SK-N-DZ (cell line): ENCODE measurements at regions not wholly inside any gene's neighbourhood (a gene's known extent, or its start where the extent isn't known, plus 50 kb on each side); places are given as distances from the start of the nearest gene placed in this dataset.
"Not testable (repeated sequence)": the region's sequence is repeated elsewhere in the genome, so short reads cannot be mapped to it uniquely, and the experiment has no call there.

Experiments used
- DNase-seq: peaks from one replicate; pipeline ENCODE4 v3.0.0-alpha.2; 2015; ENCODE audit warnings: low spot score

- no peak for DNase-seq
Observed at GRCh38 chr11:110347660-110348059, 51.2 kb upstream of the RDX start.

GRCh38 chr11:110349138-110349996, 53.0 kb upstream of the RDX start:
- DNase-seq, result no peak

- DNase-seq, result not testable (repeated sequence)
Observed at GRCh38 chr11:110349997-110350383, 53.6 kb upstream of the RDX start.

- no peak for DNase-seq
Observed at GRCh38 chr11:110355011-110355744, 58.8 kb upstream of the RDX start.

- no peak for DNase-seq
Observed at GRCh38 chr11:110356762-110357671, 60.6 kb upstream of the RDX start.

- DNase-seq, result no peak
Observed at GRCh38 chr11:110358336-110358735, 61.9 kb upstream of the RDX start.

GRCh38 chr11:110360781-110361408, 64.5 kb upstream of the RDX start:
- DNase-seq, result not testable (repeated sequence)

GRCh38 chr11:110362971-110363509, 66.6 kb upstream of the RDX start:
- DNase-seq, result no peak

- no peak for DNase-seq
Observed at GRCh38 chr11:110366291-110366690, 63.5 kb upstream of the FDX1 start.

- no peak for DNase-seq
Observed at GRCh38 chr11:110367571-110367970, 62.2 kb upstream of the FDX1 start.

- DNase-seq, result no peak
Observed at GRCh38 chr11:110371084-110371483, 58.7 kb upstream of the FDX1 start.

GRCh38 chr11:110373051-110373702, 56.6 kb upstream of the FDX1 start:
- no peak for DNase-seq

GRCh38 chr11:110374921-110375320, 54.8 kb upstream of the FDX1 start:
- no peak for DNase-seq

GRCh38 chr11:110375351-110375750, 54.4 kb upstream of the FDX1 start:
- no peak for DNase-seq

GRCh38 chr11:110376021-110376420, 53.7 kb upstream of the FDX1 start:
- DNase-seq, result no peak

GRCh38 chr11:110376711-110377324, 52.9 kb upstream of the FDX1 start:
- DNase-seq, result peak; percentile 47

- DNase-seq, result no peak
Observed at GRCh38 chr11:110377434-110377833, 52.3 kb upstream of the FDX1 start.

- no peak for DNase-seq
Observed at GRCh38 chr11:110379261-110379660, 50.5 kb upstream of the FDX1 start.

- no peak for DNase-seq
Observed at GRCh38 chr11:110379936-110380335, 49.8 kb upstream of the FDX1 start.
